IMR-90 (cell line): ENCODE measurements at regions not wholly inside any gene's neighbourhood (a gene's known extent, or its start where the extent isn't known, plus 50 kb on each side); places are given as distances from the start of the nearest gene placed in this dataset.

Experiments
- ATAC-seq: fragments of 200-7000 bp; cut with Tn5 transposase; 2 replicates; pipeline ENCODE4 v1.9.1; 2020; ENCODE audit warnings: low read depth, mild to moderate bottlenecking, moderate library complexity
- BruUV-seq: library from RNA; stranded (reverse); fragments of 400-500 nt; replicated peaks from 2 replicates; lab custom pipeline; 2021; lab: Mats Ljungman, UMichigan
- CTCF ChIA-PET: fragments of 300-600 bp; formaldehyde crosslinking; extraction: SDS; loops from one replicate; lab custom pipeline; 2021; ENCODE audit warnings: antibody characterized with exemption; lab: Yijun Ruan, JAX
- POLR2A ChIA-PET: fragments of 300-600 bp; sonication (Branson Sonifier 250); formaldehyde crosslinking; loops from one replicate; lab custom pipeline; 2022; ENCODE audit warnings: antibody characterized with exemption; ENCODE audit not compliant: unreplicated experiment; lab: Charles Lee
- DNase-seq: peaks from one replicate; pipeline ENCODE4 v3.0.0; 2013
- H2AFZ ChIP-seq: replicated peaks from 2 replicates; pipeline ENCODE3; 2013; ENCODE audit warnings: low read length, mild to moderate bottlenecking; ENCODE audit not compliant: poor library complexity
- H2AK5ac ChIP-seq: 2 replicates; pipeline ENCODE4 v1.6.1; 2013; ENCODE audit warnings: low read depth, low read length, inconsistent platforms
- H2AK9ac ChIP-seq: replicated peaks from 2 replicates; pipeline ENCODE3; 2013; ENCODE audit warnings: mild to moderate bottlenecking, low read depth, low read length, moderate library complexity; ENCODE audit not compliant: poor library complexity
- H2BK120ac ChIP-seq: 2 replicates; pipeline ENCODE4 v1.6.1; 2013; ENCODE audit warnings: low read depth, low read length, inconsistent platforms
- H2BK15ac ChIP-seq: 3 replicates; pipeline ENCODE4 v1.6.1; 2013; ENCODE audit warnings: low read depth, low read length, inconsistent platforms
- H2BK20ac ChIP-seq: 2 replicates; pipeline ENCODE4 v1.6.1; 2013; ENCODE audit warnings: low read depth, mild to moderate bottlenecking, inconsistent platforms, low read length, moderate library complexity
- H2BK5ac ChIP-seq: 2 replicates; pipeline ENCODE4 v1.6.1; 2013; ENCODE audit warnings: mild to moderate bottlenecking, low read depth, low read length, inconsistent platforms; ENCODE audit not compliant: poor library complexity, severe bottlenecking
- H3K14ac ChIP-seq: replicated peaks from 2 replicates; pipeline ENCODE4 v1.6.1; 2013; ENCODE audit warnings: low read depth, low read length, inconsistent platforms
- H3K18ac ChIP-seq: 2 replicates; pipeline ENCODE4 v1.6.1; 2013; ENCODE audit warnings: low read depth, low read length, control low read depth
- H3K23ac ChIP-seq: 2 replicates; pipeline ENCODE4 v1.6.1; 2013; ENCODE audit warnings: low read depth, low read length, inconsistent platforms
- H3K27ac ChIP-seq: 2 replicates; pipeline ENCODE4 v1.5.1; 2013; ENCODE audit warnings: mild to moderate bottlenecking, control low read depth, low read length; ENCODE audit not compliant: insufficient read depth
- H3K27me3 ChIP-seq: 2 replicates; pipeline ENCODE4 v1.6.1; 2013; ENCODE audit warnings: low read length; ENCODE audit not compliant: control insufficient read depth, insufficient read depth
- H3K36me3 ChIP-seq: 2 replicates; pipeline ENCODE4 v1.6.1; 2013; ENCODE audit warnings: low read length, mixed read lengths; ENCODE audit not compliant: control insufficient read depth, insufficient read depth
- H3K4ac ChIP-seq: 2 replicates; pipeline ENCODE4 v1.6.1; 2013; ENCODE audit warnings: low read depth, low read length, inconsistent platforms
- H3K4me1 ChIP-seq: 2 replicates; pipeline ENCODE4 v1.6.1; 2013; ENCODE audit warnings: low read length, mixed read lengths; ENCODE audit not compliant: control insufficient read depth, insufficient read depth
- H3K4me2 ChIP-seq: 2 replicates; pipeline ENCODE4 v1.6.1; 2013; ENCODE audit warnings: low read depth, mild to moderate bottlenecking, control low read depth, low read length, moderate library complexity
- H3K4me3 ChIP-seq: 2 replicates; pipeline ENCODE4 v1.5.1; 2013; ENCODE audit warnings: low read depth, mild to moderate bottlenecking, control low read depth, low read length, moderate library complexity; ENCODE audit not compliant: insufficient read depth
- H3K56ac ChIP-seq: 2 replicates; pipeline ENCODE4 v1.6.1; 2013; ENCODE audit warnings: low read length, inconsistent platforms; ENCODE audit not compliant: insufficient read depth; ENCODE audit errors: extremely low read depth
- H3K79me1 ChIP-seq, 2 experiments: 2 replicates each; pipeline ENCODE4 v1.6.1; 2013; ENCODE audit warnings: low read length in 2 of 2, inconsistent platforms in 1 of 2, low read depth in 1 of 2
- H3K9ac ChIP-seq: 2 replicates; pipeline ENCODE4 v1.6.1; 2013; ENCODE audit warnings: low read depth, low read length, control low read depth
- H3K9me1 ChIP-seq: 2 replicates; pipeline ENCODE4 v1.6.1; 2013; ENCODE audit warnings: low read length, inconsistent platforms; ENCODE audit not compliant: insufficient read depth
- H3K9me3 ChIP-seq: 2 replicates; pipeline ENCODE4 v1.6.1; 2013; ENCODE audit warnings: low read length; ENCODE audit not compliant: control insufficient read depth, insufficient read depth
- H4K20me1 ChIP-seq: 2 replicates; pipeline ENCODE4 v1.6.1; 2013; ENCODE audit warnings: low read length, inconsistent platforms; ENCODE audit not compliant: insufficient read depth
- H4K5ac ChIP-seq: 2 replicates; pipeline ENCODE4 v1.6.1; 2013; ENCODE audit warnings: mild to moderate bottlenecking, low read depth, low read length, control low read depth
- H4K8ac ChIP-seq, 2 experiments: 2 replicates each; pipeline ENCODE4 v1.6.1; 2013; ENCODE audit warnings: low read depth in 2 of 2, low read length in 2 of 2, control low read depth in 1 of 2, inconsistent platforms in 1 of 2
- H4K91ac ChIP-seq: 2 replicates; pipeline ENCODE4 v1.6.1; 2013; ENCODE audit warnings: low read depth, low read length, inconsistent platforms; ENCODE audit not compliant: insufficient read depth
- BHLHE40 ChIP-seq: fragments of 150-350 bp; IDR thresholded peaks from 2 replicates; pipeline ENCODE4 v1.6.1; 2016; ENCODE audit warnings: mild to moderate bottlenecking, low read depth, low read length
- CEBPB ChIP-seq: IDR thresholded peaks from 2 replicates; pipeline ENCODE4 v1.6.1; 2012; ENCODE audit warnings: low read depth, low read length, improper control_type of control experiment
- CHD1 ChIP-seq: IDR thresholded peaks from 2 replicates; pipeline ENCODE4 v1.6.1; 2012; ENCODE audit warnings: low read depth, low read length, improper control_type of control experiment
- CTCF ChIP-seq: conservative IDR thresholded peaks from 2 replicates; pipeline ENCODE4 v1.5.1; 2012; ENCODE audit warnings: mild to moderate bottlenecking, low read depth, low read length, improper control_type of control experiment
- ELK1 ChIP-seq: fragments of 150-350 bp; IDR thresholded peaks from 2 replicates; pipeline ENCODE4 v1.6.1; 2016; ENCODE audit warnings: low read depth, mild to moderate bottlenecking, low read length, moderate library complexity, borderline replicate concordance
- FOS ChIP-seq: fragments of 150-350 bp; IDR thresholded peaks from 2 replicates; pipeline ENCODE4 v1.6.1; 2016; ENCODE audit warnings: low read depth, low read length
- MAFK ChIP-seq: IDR thresholded peaks from 2 replicates; pipeline ENCODE4 v1.6.1; 2012; ENCODE audit warnings: low read depth, low read length, improper control_type of control experiment
- MAZ ChIP-seq: IDR thresholded peaks from 2 replicates; pipeline ENCODE4 v1.6.1; 2012; ENCODE audit warnings: low read depth, mild to moderate bottlenecking, low read length, improper control_type of control experiment, moderate library complexity, borderline replicate concordance
- MXI1 ChIP-seq: IDR thresholded peaks from 2 replicates; pipeline ENCODE4 v1.6.1; 2012; ENCODE audit warnings: low read depth, mild to moderate bottlenecking, low read length, moderate library complexity, borderline replicate concordance
- NFE2L2 ChIP-seq: fragments of 150-350 bp; IDR thresholded peaks from 2 replicates; pipeline ENCODE4 v1.6.1; 2016; ENCODE audit warnings: low read depth, mild to moderate bottlenecking, low read length
- POLR2A ChIP-seq: IDR thresholded peaks from 2 replicates; pipeline ENCODE4 v1.6.1; 2012; ENCODE audit warnings: mild to moderate bottlenecking, low read depth, low read length
- RAD21 ChIP-seq: IDR thresholded peaks from 2 replicates; pipeline ENCODE4 v1.6.1; 2012; ENCODE audit warnings: low read length, improper control_type of control experiment
- RCOR1 ChIP-seq: IDR thresholded peaks from 2 replicates; pipeline ENCODE4 v1.6.1; 2012; ENCODE audit warnings: mild to moderate bottlenecking, low read length, improper control_type of control experiment; ENCODE audit not compliant: insufficient replicate concordance
- RFX5 ChIP-seq: IDR thresholded peaks from 2 replicates; pipeline ENCODE4 v1.8.0; 2012; ENCODE audit warnings: low read depth, mild to moderate bottlenecking, low read length, moderate library complexity
- SMC3 ChIP-seq: fragments of 150-350 bp; IDR thresholded peaks from 2 replicates; pipeline ENCODE4 v1.6.1; 2016; ENCODE audit warnings: low read depth, mild to moderate bottlenecking, antibody characterized with exemption, low read length, moderate library complexity
- USF2 ChIP-seq: fragments of 150-350 bp; IDR thresholded peaks from 2 replicates; pipeline ENCODE4 v1.6.1; 2017; ENCODE audit warnings: mild to moderate bottlenecking, antibody characterized with exemption, low read length, low read depth
- WGBS, 2 experiments: methylation state at CpG; one replicate each; pipeline versions ENCODE4 v1.1.5 to v1.1.7; 2013; ENCODE audit warnings: missing lambda C conversion rate in 2 of 2; ENCODE audit not compliant: insufficient read length in 1 of 2; ENCODE audit errors: extremely low coverage in 2 of 2; 5-methylcytosine and 5-hydroxymethylcytosine counted together
- dilution Hi-C: fragments of 300-500 bp; cut with HindIII; formaldehyde crosslinking; loops from one replicate; pipeline ENCODE4 v1.14.3; 2018; ENCODE audit warnings: low sequenced_read_pairs; ENCODE audit not compliant: unreplicated experiment
- in situ Hi-C: fragments of 300-500 bp; cut with MboI; formaldehyde crosslinking; loops from 3 replicates; pipeline ENCODE4 v1.14.3; 2019; ENCODE audit warnings: low sequenced_read_pairs, inconsistent platforms, mixed read lengths
- intact Hi-C: fragments of 100-400 bp; cut with micrococcal nuclease; formaldehyde crosslinking; loops from 2 replicates; pipeline ENCODE4 v1.10.0; 2022

- BruUV-seq: no TSS peak
- Histone ChIP-seq H2AFZ (peak overlapping the region; percentile 65), H3K27me3 (no peaks in the 10 kb centered on the region), H3K9ac (peak overlapping the region; percentile 59; the same call in 1 of the 2 replicates), H3K4me1 (peaks cover 18% of the 10 kb centered on the region), H3K23ac (peak overlapping the region; percentile 89), H4K5ac (peak overlapping the region; percentile 97), H3K9me1 (0 out of 2 replicates have a peak, but pooled peaks cover 4% of the 10 kb centered on the region), H3K4me2 (peak overlapping the region; percentile 80), H2BK20ac (peak overlapping the region; percentile 37; the same call in 1 of the 2 replicates), H2BK120ac (peak overlapping the region; percentile 90), H2BK5ac (peak overlapping the region; percentile 73), H4K8ac (peak overlapping the region in 1 of 2 experiments; percentile 48; a peak in 2 of 4 replicates), H2AK9ac (no peak overlapping the region), H3K27ac (peak overlapping the region; percentile 94), H3K18ac (peak overlapping the region; percentile 97), H2AK5ac (peak overlapping the region; percentile 41; the same call in 1 of the 2 replicates), H2BK15ac (peak overlapping the region; percentile 40; the same call in 1 of the 3 replicates), H3K36me3 (no peaks in the 10 kb centered on the region), H3K4me3 (no peak overlapping the region), H3K14ac (peak overlapping the region; percentile 29), H4K20me1 (no peaks in the 10 kb centered on the region), H3K79me1 (no peaks in the 10 kb centered on the region), H3K9me3 (no peaks in the 10 kb centered on the region), H3K56ac (peak overlapping the region; percentile 46), H4K91ac (peak overlapping the region; percentile 63), H3K4ac (peak overlapping the region; percentile 66)
- dilution Hi-C loops (no loop called here), intact Hi-C loops (no loop called here), in situ Hi-C loops (no loop called here)
- no peak for TF ChIP-seq FOS
- TF ChIP-seq BHLHE40: no peak
- TF ChIP-seq RAD21: no peak
- TF ChIP-seq CTCF: no peak
- no peak for TF ChIP-seq SMC3
- TF ChIP-seq RCOR1: no peak
- no peak for TF ChIP-seq POLR2A
- TF ChIP-seq ELK1: no peak
- TF ChIP-seq RFX5: no peak
- no peak for TF ChIP-seq CHD1
- no peak for TF ChIP-seq MAFK
- TF ChIP-seq MXI1: no peak
- no peak for TF ChIP-seq CEBPB
- no peak for TF ChIP-seq NFE2L2
- no peak for TF ChIP-seq USF2
- no peak for TF ChIP-seq MAZ
- DNase-seq (peak; percentile 63), ATAC-seq (peak; percentile 49)
- WGBS, 2 experiments: 0% methylated on average over 1 of the region's 2 CpGs; no CpG with 5 or more reads in 1 of the 2 experiments
- CTCF ChIA-PET: no interaction called here
- POLR2A ChIA-PET: no interaction called here
These were observed 155.1 kb downstream of the BTG1 start for GRCh38 chr12:91990525-91990924.
